ENCODE measurements at regions not wholly inside any gene's neighbourhood (a gene's known extent, or its start where the extent isn't known, plus 50 kb on each side); places are given as distances from the start of the nearest gene placed in this dataset.

GRCh38 chr3:148238421-148238821 is 459.3 kb upstream of the AGTR1 start:
- 93% methylated on average over 1 of the region's 1 CpG for WGBS

DNA sequence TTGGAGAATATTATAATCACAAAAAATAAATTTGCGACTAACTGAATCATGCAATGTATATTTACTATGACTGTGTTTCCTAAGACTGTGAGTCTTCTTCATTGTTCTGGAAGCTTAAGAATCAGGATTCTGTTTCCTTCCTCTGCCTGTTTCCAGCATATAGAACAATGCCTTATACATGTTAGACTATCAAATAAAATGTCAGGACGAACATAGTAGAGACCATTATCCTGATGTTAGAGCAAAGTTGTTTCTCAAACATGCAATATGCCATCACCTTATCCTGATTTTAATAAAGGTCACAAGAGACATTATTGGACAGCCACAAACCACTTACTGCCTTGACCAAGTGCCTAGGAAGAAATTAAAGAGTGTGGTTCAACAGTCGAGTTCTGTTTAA is 457.4 kb upstream of the AGTR1 start:
- WGBS = 87% methylated on average over 3 of the region's 3 CpGs
- intact Hi-C loops (cut with DNase I) = no loop called here

More at GRCh38 chr3:148238421-148238821, 459.3 kb upstream of the AGTR1 start:
- intact Hi-C loops (cut with DNase I) = no loop called here
- Histone ChIP-seq H3K4me3 (no peak overlapping the region), H3K27me3 (no peaks in the 10 kb centered on the region), H3K36me3 (no peaks in the 10 kb centered on the region), H3K4me1 (no peaks in the 10 kb centered on the region), H3K9me3 (no peaks in the 10 kb centered on the region), H3K27ac (replicated peaks in 1 of 4) (no peak overlapping the region)
- TF ChIP-seq CTCF (IDR thresholded peaks at IDR 0.05) = no peak
- TF ChIP-seq POLR2AphosphoS5 (IDR thresholded peaks at IDR 0.05) = no peak
- TF ChIP-seq EP300 (IDR thresholded peaks at IDR 0.05) = no peak
- DNase-seq (ENCODE audit: extremely low spot score) = no peak

GRCh38 chr3:148243609-148244008 is 454.1 kb upstream of the AGTR1 start:
- Histone ChIP-seq H3K9me3 (no peaks in the 10 kb centered on the region), H3K27ac (replicated peaks in 1 of 4) (no peak overlapping the region), H3K4me3 (no peak overlapping the region), H3K36me3 (no peaks in the 10 kb centered on the region), H3K4me1 (no peaks in the 10 kb centered on the region), H3K27me3 (no peaks in the 10 kb centered on the region)
- WGBS = 38% methylated on average over 1 of the region's 1 CpG
- intact Hi-C loops (cut with DNase I) = no loop called here
- no peak for DNase-seq (ENCODE audit: extremely low spot score)
- TF ChIP-seq POLR2AphosphoS5 (IDR thresholded peaks at IDR 0.05) = no peak
- no peak for TF ChIP-seq EP300 (IDR thresholded peaks at IDR 0.05)
- no peak for TF ChIP-seq POLR2A (IDR thresholded peaks at IDR 0.05; ENCODE audit: low read depth)
- TF ChIP-seq CTCF (IDR thresholded peaks at IDR 0.05) = no peak

More for the DNA sequence above, 457.4 kb upstream of the AGTR1 start:
- Histone ChIP-seq H3K4me1 (no peaks in the 10 kb centered on the region), H3K4me3 (no peak overlapping the region), H3K9me3 (no peaks in the 10 kb centered on the region), H3K27ac (replicated peaks in 1 of 4) (no peak overlapping the region), H3K36me3 (no peaks in the 10 kb centered on the region), H3K27me3 (no peaks in the 10 kb centered on the region)
- DNase-seq (ENCODE audit: extremely low spot score) = no peak
- no peak for TF ChIP-seq POLR2AphosphoS5 (IDR thresholded peaks at IDR 0.05)
- no peak for TF ChIP-seq POLR2A (IDR thresholded peaks at IDR 0.05; ENCODE audit: low read depth)
- TF ChIP-seq CTCF (IDR thresholded peaks at IDR 0.05) = no peak
- no peak for TF ChIP-seq EP300 (IDR thresholded peaks at IDR 0.05)

GRCh38 chr3:148246291-148246923 is 451.3 kb upstream of the AGTR1 start:
- no peak overlapping the region for H3K27ac ChIP-seq (replicated peaks in 1 of 4)
- intact Hi-C loops (cut with DNase I) = no loop called here
- WGBS = 59% methylated on average over 3 of the region's 3 CpGs
- no peak for DNase-seq (ENCODE audit: extremely low spot score)
- H3K4me1 ChIP-seq = no peaks in the 10 kb centered on the region
- no peaks in the 10 kb centered on the region for H3K36me3 ChIP-seq
- no peaks in the 10 kb centered on the region for H3K9me3 ChIP-seq
- no peak overlapping the region for H3K4me3 ChIP-seq
- H3K27me3 ChIP-seq = no peaks in the 10 kb centered on the region
- no peak for TF ChIP-seq CTCF (IDR thresholded peaks at IDR 0.05)
- no peak for TF ChIP-seq POLR2AphosphoS5 (IDR thresholded peaks at IDR 0.05)
- no peak for TF ChIP-seq EP300 (IDR thresholded peaks at IDR 0.05)
- TF ChIP-seq POLR2A (IDR thresholded peaks at IDR 0.05; ENCODE audit: low read depth) = no peak

DNA sequence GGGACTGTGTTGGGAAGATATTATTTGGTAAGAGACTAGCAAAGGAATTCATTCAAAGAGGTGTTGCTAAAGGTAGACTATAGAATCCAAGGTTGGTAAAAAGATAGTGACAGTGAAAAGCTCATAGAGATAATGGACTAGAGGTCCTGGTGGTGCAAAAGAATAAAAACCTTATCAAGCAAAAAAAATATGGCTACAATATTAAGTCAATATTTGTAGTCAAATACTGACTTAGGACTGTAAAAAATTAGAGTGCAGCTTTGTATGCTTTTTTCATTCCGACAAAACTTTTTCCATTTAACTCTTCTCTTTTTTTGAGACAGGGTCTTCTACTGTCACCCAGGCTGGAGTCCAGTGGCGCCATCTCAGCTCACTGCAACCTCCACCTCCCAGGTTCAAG is 444.0 kb upstream of the AGTR1 start:
- no peaks in the 10 kb centered on the region for H3K27me3 ChIP-seq
- no peak overlapping the region for H3K4me3 ChIP-seq
- 89% methylated on average over 2 of the region's 2 CpGs for WGBS
- H3K36me3 ChIP-seq = no peaks in the 10 kb centered on the region
- intact Hi-C loops (cut with DNase I) = no loop called here
- no peak for DNase-seq (ENCODE audit: extremely low spot score)
- TF ChIP-seq POLR2AphosphoS5 (IDR thresholded peaks at IDR 0.05) = no peak
- no peak for TF ChIP-seq CTCF (IDR thresholded peaks at IDR 0.05)
- TF ChIP-seq POLR2A (IDR thresholded peaks at IDR 0.05; ENCODE audit: low read depth) = no peak
- no peaks in the 10 kb centered on the region for H3K9me3 ChIP-seq
- no peaks in the 10 kb centered on the region for H3K4me1 ChIP-seq
- H3K27ac ChIP-seq (replicated peaks in 1 of 4) = no peak overlapping the region
